G401.6 (cell line): ENCODE measurements at regions not wholly inside any gene's neighbourhood (a gene's known extent, or its start where the extent isn't known, plus 50 kb on each side); places are given as distances from the start of the nearest gene placed in this dataset.

Source experiments
- FAIRE-seq: peaks from 2 replicates; lab custom pipeline; 2012; peaks lifted over from hg19 to GRCh38; lab: Jason Lieb, UNC

GRCh38 chr21:31500071-31500470, 156.0 kb upstream of the TIAM1 start:
- FAIRE-seq = no peak

GRCh38 chr21:31498985-31499384, 154.9 kb upstream of the TIAM1 start:
- no peak for FAIRE-seq

GRCh38 chr21:31497914-31498313, 153.9 kb upstream of the TIAM1 start:
- no peak for FAIRE-seq

GRCh38 chr21:31493350-31493880, 149.4 kb upstream of the TIAM1 start:
- no peak for FAIRE-seq

GRCh38 chr21:31491617-31492016, 147.6 kb upstream of the TIAM1 start:
- no peak for FAIRE-seq

GRCh38 chr21:31490443-31490842, 146.4 kb upstream of the TIAM1 start:
- no peak for FAIRE-seq

GRCh38 chr21:31489726-31490125, 145.7 kb upstream of the TIAM1 start:
- no peak for FAIRE-seq

GRCh38 chr21:31489014-31489413, 145.0 kb upstream of the TIAM1 start:
- no peak for FAIRE-seq

- FAIRE-seq = no peak
Measured at GRCh38 chr21:31484219-31484618, 140.2 kb upstream of the TIAM1 start.

GRCh38 chr21:31483146-31483545, 139.1 kb upstream of the TIAM1 start:
- no peak for FAIRE-seq

- no peak for FAIRE-seq
Measured at GRCh38 chr21:31482460-31482859, 138.4 kb upstream of the TIAM1 start.

- no peak for FAIRE-seq
Measured at GRCh38 chr21:31480228-31480627, 136.2 kb upstream of the TIAM1 start.

- FAIRE-seq = no peak
Measured at GRCh38 chr21:31479714-31480113, 135.7 kb upstream of the TIAM1 start.

- FAIRE-seq = no peak
Measured at GRCh38 chr21:31479222-31479621, 135.2 kb upstream of the TIAM1 start.

GRCh38 chr21:31476263-31477022, 132.4 kb upstream of the TIAM1 start:
- no peak for FAIRE-seq

- FAIRE-seq = no peak
Measured at GRCh38 chr21:31475223-31475622, 131.2 kb upstream of the TIAM1 start.

- FAIRE-seq = no peak
Measured at GRCh38 chr21:31473685-31474345, 129.8 kb upstream of the TIAM1 start.

- no peak for FAIRE-seq
Measured at GRCh38 chr21:31471865-31472264, 127.8 kb upstream of the TIAM1 start.

GRCh38 chr21:31470896-31471694, 127.0 kb upstream of the TIAM1 start:
- FAIRE-seq = no peak

- no peak for FAIRE-seq
Measured at GRCh38 chr21:31460980-31461379, 116.9 kb upstream of the TIAM1 start.

- FAIRE-seq = no peak
Measured at GRCh38 chr21:31459457-31459856, 115.4 kb upstream of the TIAM1 start.

- no peak for FAIRE-seq
Measured at GRCh38 chr21:31457675-31458074, 113.6 kb upstream of the TIAM1 start.

- no peak for FAIRE-seq
Measured at GRCh38 chr21:31456201-31456600, 112.1 kb upstream of the TIAM1 start.
